ENCODE measurements at regions not wholly inside any gene's neighbourhood (a gene's known extent, or its start where the extent isn't known, plus 50 kb on each side); places are given as distances from the start of the nearest gene placed in this dataset.

DNA sequence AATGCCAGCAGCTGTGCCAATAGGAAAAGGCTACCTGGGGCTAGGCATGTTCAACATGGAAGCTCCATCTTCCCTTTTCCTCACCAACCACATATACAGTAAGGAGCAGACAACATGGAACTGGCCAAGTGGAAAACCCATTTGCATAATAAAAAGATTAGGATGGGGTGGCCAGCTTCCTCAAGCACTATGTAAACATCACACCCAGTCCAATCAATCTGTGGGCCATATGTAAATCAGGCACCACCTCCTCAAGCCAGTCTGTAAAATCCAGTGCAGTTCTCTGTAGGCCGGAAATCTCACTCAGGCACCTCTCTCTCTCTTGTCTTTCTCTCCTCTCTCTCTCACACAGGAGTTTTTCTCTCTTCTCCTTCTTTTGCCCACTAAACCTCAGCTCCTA is 360.2 kb upstream of the GRIA1 start:
- no peak for TF ChIP-seq EP300 (IDR thresholded peaks at IDR 0.05; ENCODE audit: borderline replicate concordance in 1 of 2, low read depth in 2 of 2, low read length in 2 of 2)
- no peak for TF ChIP-seq E2F6 (IDR thresholded peaks at IDR 0.05)
- no peak for TF ChIP-seq EZH2 (IDR thresholded peaks at IDR 0.05; ENCODE audit: low read depth, low read length, severe bottlenecking)
- TF ChIP-seq, protein P1, sequence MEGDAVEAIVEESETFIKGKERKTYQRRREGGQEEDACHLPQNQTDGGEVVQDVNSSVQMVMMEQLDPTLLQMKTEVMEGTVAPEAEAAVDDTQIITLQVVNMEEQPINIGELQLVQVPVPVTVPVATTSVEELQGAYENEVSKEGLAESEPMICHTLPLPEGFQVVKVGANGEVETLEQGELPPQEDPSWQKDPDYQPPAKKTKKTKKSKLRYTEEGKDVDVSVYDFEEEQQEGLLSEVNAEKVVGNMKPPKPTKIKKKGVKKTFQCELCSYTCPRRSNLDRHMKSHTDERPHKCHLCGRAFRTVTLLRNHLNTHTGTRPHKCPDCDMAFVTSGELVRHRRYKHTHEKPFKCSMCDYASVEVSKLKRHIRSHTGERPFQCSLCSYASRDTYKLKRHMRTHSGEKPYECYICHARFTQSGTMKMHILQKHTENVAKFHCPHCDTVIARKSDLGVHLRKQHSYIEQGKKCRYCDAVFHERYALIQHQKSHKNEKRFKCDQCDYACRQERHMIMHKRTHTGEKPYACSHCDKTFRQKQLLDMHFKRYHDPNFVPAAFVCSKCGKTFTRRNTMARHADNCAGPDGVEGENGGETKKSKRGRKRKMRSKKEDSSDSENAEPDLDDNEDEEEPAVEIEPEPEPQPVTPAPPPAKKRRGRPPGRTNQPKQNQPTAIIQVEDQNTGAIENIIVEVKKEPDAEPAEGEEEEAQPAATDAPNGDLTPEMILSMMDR (IDR thresholded peaks at IDR 0.05; ENCODE audit: control extremely low read depth in 1 of 3, insufficient read depth in 1 of 3, low read depth in 1 of 3, low read length in 3 of 3): no peak
- TF ChIP-seq SUZ12 (IDR thresholded peaks at IDR 0.05; ENCODE audit: low read length): no peak
- TF ChIP-seq CEBPB (IDR thresholded peaks at IDR 0.05; ENCODE audit: low read depth, low read length): no peak
